ENCODE measurements at regions not wholly inside any gene's neighbourhood (a gene's known extent, or its start where the extent isn't known, plus 50 kb on each side); places are given as distances from the start of the nearest gene placed in this dataset.

GRCh38 chr5:88388476-88389337 is 120.1 kb upstream of the TMEM161B start:
- ChIA-PET POLR2A (interaction anchor here (0.6 kb wide), 1 partner anchor 1861 kb away, joined by 3 read pairs; no protein-coding TSS in a partner anchor), CTCF (interaction anchor here (0.6 to 1.1 kb wide), 3 partner anchors 13 to 104 kb away, joined by 3 read pairs; no protein-coding TSS in a partner anchor), RAD21 (ENCODE audit: unreplicated experiment) (no interaction called here), SMC1A (ENCODE audit: uncharacterized antibody, unreplicated experiment) (interaction anchor here (1.0 kb wide), 1 partner anchor 8 kb away, joined by 3 read pairs; no protein-coding TSS in a partner anchor)
- TF ChIP-seq ZBTB33 (IDR thresholded peaks at IDR 0.05) (no peak), NR2F1 (conservative IDR thresholded peaks at IDR 0.05) (no peak), PRDM15 (CRISPR knock-in tag; IDR thresholded peaks at IDR 0.05) (no peak), CHD1 (IDR thresholded peaks at IDR 0.05; ENCODE audit: low read depth, low read length) (no peak), RBBP5 (conservative IDR thresholded peaks at IDR 0.05) (no peak), SMAD5 (IDR thresholded peaks at IDR 0.05; ENCODE audit: low read depth) (no peak), LARP7 (IDR thresholded peaks at IDR 0.05) (no peak), IKZF1 (conservative IDR thresholded peaks at IDR 0.05) (no peak)
- Histone ChIP-seq H3K27ac (ENCODE audit: control insufficient read depth, insufficient read depth) (no peak overlapping the region), H3K9me3 (replicated peaks; ENCODE audit: control insufficient read depth, insufficient read depth, low read length) (no peaks in the 10 kb centered on the region), H2AFZ (ENCODE audit: control insufficient read depth, low read depth, low read length) (no peak overlapping the region), H3K4me1 (ENCODE audit: control insufficient read depth, insufficient read depth, low read length) (no peaks in the 10 kb centered on the region), H3K4me2 (ENCODE audit: control insufficient read depth, insufficient read depth) (no peak overlapping the region), H3K79me2 (ENCODE audit: control insufficient read depth, insufficient read depth, low read length) (no peaks in the 10 kb centered on the region), H3K9ac (ENCODE audit: control insufficient read depth, insufficient read depth, low read length) (no peak overlapping the region), H3K36me3 (ENCODE audit: control insufficient read depth in 2 of 2, insufficient read depth in 2 of 2, low read length in 1 of 2) (no peaks in the 10 kb centered on the region), H3K27me3 (replicated peaks in 1 of 2; ENCODE audit: control insufficient read depth in 2 of 2, insufficient read depth in 2 of 2, low read length in 1 of 2) (no peaks in the 10 kb centered on the region), H3K4me3 (no peak overlapping the region), H4K20me1 (ENCODE audit: control insufficient read depth, insufficient read depth) (no peaks in the 10 kb centered on the region)
- DNase-seq (ENCODE audit: low read depth, low spot score), result no peak
- FAIRE-seq, result no peak
- no peak for ATAC-seq
- no TSS peak for BruUV-seq (replicated peaks)
- intact Hi-C loops (cut with micrococcal nuclease; ENCODE audit: unreplicated experiment) (no loop called here), in situ Hi-C loops (cut with MboI) (no loop called here)
- 20% methylated on average over 7 of the region's 7 CpGs for WGBS (ENCODE audit: insufficient coverage, insufficient replicate concordance, low lambda C conversion rate, missing lambda C conversion rate)

Data from GM12878 (cell line).